ENCODE measurements at regions not wholly inside any gene's neighbourhood (a gene's known extent, or its start where the extent isn't known, plus 50 kb on each side); places are given as distances from the start of the nearest gene placed in this dataset.

DNA sequence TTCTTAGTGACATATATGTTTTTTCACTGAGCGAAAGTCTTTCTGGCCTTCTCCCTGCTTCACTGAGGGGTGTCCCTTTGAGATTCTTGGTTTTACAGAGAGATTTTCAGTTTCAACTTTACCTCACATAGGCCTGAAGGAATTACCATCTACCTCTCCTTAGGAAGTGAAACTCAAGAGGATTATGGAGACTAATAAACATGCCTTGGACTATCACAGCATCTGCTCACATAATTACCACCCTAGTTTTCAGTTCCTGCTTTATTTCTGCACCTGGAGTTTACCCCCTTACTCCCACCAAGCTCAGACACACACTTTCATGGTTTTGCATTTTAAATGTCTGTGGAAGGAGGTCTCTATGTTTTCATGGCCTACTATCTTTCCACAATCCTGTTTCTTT, 118.3 kb upstream of the SCAF11 start:
- Mint-ChIP-seq H3K27me3 (ENCODE audit: low read depth) (no peaks in the 10 kb centered on the region), H3K4me1 (no peaks in the 10 kb centered on the region), H3K9me3 (peaks cover 11% of the 10 kb centered on the region), H3K4me3 (no peak overlapping the region), H3K36me3 (ENCODE audit: low read depth) (no peaks in the 10 kb centered on the region), H3K27ac (no peak overlapping the region)
- TF ChIP-seq, protein P1, sequence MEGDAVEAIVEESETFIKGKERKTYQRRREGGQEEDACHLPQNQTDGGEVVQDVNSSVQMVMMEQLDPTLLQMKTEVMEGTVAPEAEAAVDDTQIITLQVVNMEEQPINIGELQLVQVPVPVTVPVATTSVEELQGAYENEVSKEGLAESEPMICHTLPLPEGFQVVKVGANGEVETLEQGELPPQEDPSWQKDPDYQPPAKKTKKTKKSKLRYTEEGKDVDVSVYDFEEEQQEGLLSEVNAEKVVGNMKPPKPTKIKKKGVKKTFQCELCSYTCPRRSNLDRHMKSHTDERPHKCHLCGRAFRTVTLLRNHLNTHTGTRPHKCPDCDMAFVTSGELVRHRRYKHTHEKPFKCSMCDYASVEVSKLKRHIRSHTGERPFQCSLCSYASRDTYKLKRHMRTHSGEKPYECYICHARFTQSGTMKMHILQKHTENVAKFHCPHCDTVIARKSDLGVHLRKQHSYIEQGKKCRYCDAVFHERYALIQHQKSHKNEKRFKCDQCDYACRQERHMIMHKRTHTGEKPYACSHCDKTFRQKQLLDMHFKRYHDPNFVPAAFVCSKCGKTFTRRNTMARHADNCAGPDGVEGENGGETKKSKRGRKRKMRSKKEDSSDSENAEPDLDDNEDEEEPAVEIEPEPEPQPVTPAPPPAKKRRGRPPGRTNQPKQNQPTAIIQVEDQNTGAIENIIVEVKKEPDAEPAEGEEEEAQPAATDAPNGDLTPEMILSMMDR (IDR thresholded peaks at IDR 0.05; ENCODE audit: unreplicated experiment in 3 of 3): no peak

DNA sequence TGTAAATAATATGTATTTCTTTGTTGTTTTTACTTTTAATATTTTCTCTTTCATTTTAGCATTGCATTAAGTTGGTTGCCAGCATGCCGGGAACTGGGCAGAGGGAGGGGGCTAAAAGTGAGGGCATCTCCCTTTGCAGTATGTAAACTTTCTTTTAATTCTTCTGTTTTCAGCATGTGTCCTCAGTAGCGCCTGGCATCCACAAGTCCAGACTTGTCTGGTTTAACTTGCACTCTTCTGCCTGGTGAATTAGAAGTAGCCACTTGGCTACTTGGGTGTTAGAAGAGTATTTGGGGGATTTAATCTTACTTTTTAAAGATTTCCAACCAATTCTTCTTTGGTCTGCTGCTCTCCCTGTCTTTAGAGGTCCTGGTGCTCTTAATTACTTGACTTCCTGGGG, 117.2 kb upstream of the SCAF11 start:
- Mint-ChIP-seq H3K4me1 (no peaks in the 10 kb centered on the region), H3K9me3 (peaks cover 8% of the 10 kb centered on the region), H3K27ac (no peak overlapping the region), H3K27me3 (ENCODE audit: low read depth) (no peaks in the 10 kb centered on the region), H3K36me3 (ENCODE audit: low read depth) (no peaks in the 10 kb centered on the region), H3K4me3 (no peak overlapping the region)
- TF ChIP-seq, protein P1 (IDR thresholded peaks at IDR 0.05; ENCODE audit: unreplicated experiment in 3 of 3): no peak

DNA sequence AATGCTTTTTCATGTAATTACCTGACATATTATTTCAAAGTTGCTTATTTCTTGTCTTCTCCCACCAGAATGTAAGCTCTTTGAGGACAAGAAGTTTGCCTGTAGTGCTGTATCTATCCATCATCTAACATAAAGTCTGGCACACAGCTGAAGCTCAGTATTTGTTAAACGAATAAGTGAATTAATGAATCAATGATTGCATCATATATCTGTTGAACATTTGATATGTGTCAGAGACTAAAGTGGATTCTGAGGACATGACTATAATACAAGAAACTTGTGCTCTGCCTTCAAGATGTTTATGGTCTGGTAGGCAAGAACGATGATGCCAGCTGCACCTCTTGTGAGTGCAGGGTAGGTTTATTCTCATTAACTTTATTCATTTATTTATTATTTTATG, 115.4 kb upstream of the SCAF11 start:
- no peaks in the 10 kb centered on the region for H3K36me3 Mint-ChIP-seq (ENCODE audit: low read depth)
- TF ChIP-seq, protein P1 (IDR thresholded peaks at IDR 0.05; ENCODE audit: unreplicated experiment in 3 of 3): no peak
- no peaks in the 10 kb centered on the region for H3K4me1 Mint-ChIP-seq
- H3K27me3 Mint-ChIP-seq (ENCODE audit: low read depth): no peaks in the 10 kb centered on the region
- H3K9me3 Mint-ChIP-seq: no peaks in the 10 kb centered on the region
- H3K4me3 Mint-ChIP-seq: no peak overlapping the region
- H3K27ac Mint-ChIP-seq: no peak overlapping the region

DNA sequence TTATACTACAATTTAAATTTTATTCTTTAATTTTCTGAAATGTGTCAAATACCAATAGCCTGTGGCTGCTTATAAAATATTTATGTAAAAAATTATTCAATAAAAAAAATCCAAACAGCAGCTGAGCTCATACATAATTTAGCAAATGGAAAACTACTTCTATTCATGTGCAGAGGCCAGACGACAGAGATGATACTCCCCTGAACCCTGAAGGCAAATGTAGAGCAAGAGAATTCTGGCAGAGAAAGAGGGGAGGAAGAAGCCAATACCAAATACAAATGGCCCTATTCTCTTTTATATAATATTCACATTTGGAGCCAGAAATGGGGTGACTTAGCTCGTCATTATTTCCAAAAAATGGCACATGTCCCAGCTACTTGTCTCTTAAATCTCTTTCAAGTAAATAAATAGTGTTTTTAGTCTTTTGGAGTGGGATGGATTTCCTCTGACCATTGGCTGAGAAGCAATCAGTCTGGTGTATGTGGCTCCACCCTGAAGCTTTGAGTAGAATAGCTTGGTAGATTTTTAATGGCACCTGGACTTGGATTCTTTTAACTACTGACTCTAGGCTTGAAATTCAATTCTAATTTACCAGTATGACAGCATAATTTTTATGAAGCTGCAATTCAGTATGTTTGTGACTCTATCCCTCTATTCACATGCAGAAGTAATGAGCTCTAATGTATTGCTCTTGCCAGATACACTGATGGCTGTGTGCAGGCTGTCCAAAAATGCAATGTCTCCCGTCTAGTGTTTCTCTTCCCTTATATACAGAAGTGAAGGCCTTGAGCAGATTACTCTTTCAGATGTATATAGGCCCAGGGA, 113.4 kb upstream of the SCAF11 start:
- Mint-ChIP-seq H3K27ac (no peak overlapping the region), H3K4me3 (no peak overlapping the region), H3K27me3 (ENCODE audit: low read depth) (no peaks in the 10 kb centered on the region), H3K4me1 (no peaks in the 10 kb centered on the region), H3K36me3 (ENCODE audit: low read depth) (no peaks in the 10 kb centered on the region), H3K9me3 (no peaks in the 10 kb centered on the region)
- TF ChIP-seq, protein P1 (IDR thresholded peaks at IDR 0.05; ENCODE audit: unreplicated experiment in 3 of 3): no peak

DNA sequence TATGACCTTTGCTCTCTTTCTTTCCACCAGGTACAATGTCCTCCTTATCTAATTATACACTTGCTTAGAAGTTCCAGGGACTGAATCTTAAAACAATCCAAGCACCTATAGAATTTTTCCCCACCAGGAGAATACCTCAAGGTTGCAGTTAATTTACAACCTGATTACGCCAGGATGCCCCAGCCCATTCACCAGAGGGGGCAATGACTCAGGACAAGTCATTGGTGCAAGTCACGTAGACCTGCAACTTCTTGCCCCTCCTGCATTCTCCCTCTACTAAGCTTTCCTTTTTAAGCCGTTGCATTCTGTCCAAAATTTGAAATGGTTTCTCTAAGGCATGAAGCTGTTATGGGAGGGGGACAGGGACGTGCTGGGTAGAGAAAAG, 111.1 kb upstream of the SCAF11 start:
- Mint-ChIP-seq H3K27ac (no peak overlapping the region), H3K4me3 (no peak overlapping the region), H3K36me3 (ENCODE audit: low read depth) (no peaks in the 10 kb centered on the region), H3K9me3 (no peaks in the 10 kb centered on the region), H3K4me1 (no peaks in the 10 kb centered on the region), H3K27me3 (ENCODE audit: low read depth) (no peaks in the 10 kb centered on the region)
- TF ChIP-seq, protein P1 (IDR thresholded peaks at IDR 0.05; ENCODE audit: unreplicated experiment in 3 of 3): no peak

All from nephron (organoid).